OCI-LY7 (cell line): ENCODE measurements at regions not wholly inside any gene's neighbourhood (a gene's known extent, or its start where the extent isn't known, plus 50 kb on each side); places are given as distances from the start of the nearest gene placed in this dataset.

Source experiments
- BruUV-seq: library from RNA; stranded (reverse); fragments of 400-500 nt; replicated peaks from 2 replicates; lab custom pipeline; 2021; lab: Mats Ljungman, UMichigan
- CTCF ChIA-PET: fragments of 300-600 bp; sonication (Branson Sonifier 250); formaldehyde crosslinking; loops from one replicate; lab custom pipeline; 2022; ENCODE audit warnings: antibody characterized with exemption; ENCODE audit not compliant: unreplicated experiment; lab: Charles Lee
- POLR2A ChIA-PET: fragments of 300-600 bp; sonication (Branson Sonifier 250); formaldehyde crosslinking; loops from one replicate; lab custom pipeline; 2022; ENCODE audit warnings: antibody characterized with exemption; lab: Charles Lee
- DNase-seq: peaks from one replicate; pipeline ENCODE4 v3.0.0-alpha.2; 2015; ENCODE audit warnings: low spot score
- H2AFZ ChIP-seq: fragments of 200-600 bp; sonication (generic), shearing (Covaris generic); 2 replicates; pipeline ENCODE4 v1.6.1; 2014; ENCODE audit warnings: mild to moderate bottlenecking, antibody characterized with exemption, low read length, moderate library complexity
- H3K27ac ChIP-seq: fragments of 200-600 bp; sonication (generic); 2 replicates; pipeline ENCODE4 v1.5.1; 2014; ENCODE audit warnings: mixed run types, low read depth, mild to moderate bottlenecking, moderate library complexity, low read length, inconsistent platforms; ENCODE audit not compliant: poor library complexity, severe bottlenecking
- H3K36me3 ChIP-seq: fragments of 200-600 bp; sonication (generic); 2 replicates; pipeline ENCODE4 v1.6.1; 2014; ENCODE audit warnings: mild to moderate bottlenecking, antibody characterized with exemption, low read length, moderate library complexity, mixed read lengths; ENCODE audit not compliant: insufficient read depth
- H3K4me1 ChIP-seq: fragments of 200-600 bp; sonication (generic); 2 replicates; pipeline ENCODE4 v1.5.1; 2014; ENCODE audit warnings: mild to moderate bottlenecking, low read length; ENCODE audit not compliant: insufficient read depth, poor library complexity, severe bottlenecking
- H3K4me2 ChIP-seq: fragments of 200-600 bp; sonication (generic); 2 replicates; pipeline ENCODE4 v1.6.1; 2014; ENCODE audit warnings: mild to moderate bottlenecking, low read length
- H3K4me3 ChIP-seq: fragments of 200-600 bp; sonication (generic); 2 replicates; pipeline ENCODE4 v1.5.1; 2014; ENCODE audit warnings: mild to moderate bottlenecking, low read depth, low read length; ENCODE audit not compliant: poor library complexity, severe bottlenecking
- H3K79me2 ChIP-seq: fragments of 200-600 bp; sonication (generic); 2 replicates; pipeline ENCODE4 v1.6.1; 2016; ENCODE audit warnings: low read depth, mild to moderate bottlenecking, low read length, moderate library complexity, mixed read lengths; ENCODE audit not compliant: insufficient read depth
- H3K9me2 ChIP-seq: fragments of 200-600 bp; sonication (generic); 2 replicates; pipeline ENCODE4 v1.6.1; 2016; ENCODE audit warnings: mild to moderate bottlenecking, low read length, mixed read lengths; ENCODE audit not compliant: insufficient read depth
- H3K9me3 ChIP-seq: fragments of 200-600 bp; sonication (generic); 2 replicates; pipeline ENCODE4 v1.6.1; 2014; ENCODE audit warnings: mild to moderate bottlenecking, mixed run types, low read length, mixed read lengths
- H4K20me1 ChIP-seq: fragments of 200-600 bp; sonication (generic); 2 replicates; pipeline ENCODE4 v1.6.1; 2014; ENCODE audit warnings: mild to moderate bottlenecking, antibody characterized with exemption, low read length, moderate library complexity, mixed read lengths; ENCODE audit not compliant: insufficient read depth
- EZH2phosphoT487 ChIP-seq: fragments of 200-600 bp; sonication (generic); IDR thresholded peaks from 2 replicates; pipeline ENCODE4 v1.6.1; 2018; ENCODE audit warnings: low read depth, borderline replicate concordance, mild to moderate bottlenecking, mixed run types, antibody characterized with exemption, low read length, moderate library complexity, mixed read lengths
- intact Hi-C: fragments of 100-400 bp; cut with micrococcal nuclease; formaldehyde crosslinking; loops from one replicate; pipeline ENCODE4 v1.10.0; 2022; ENCODE audit not compliant: unreplicated experiment
- TF ChIP-seq, protein P1 (sequence below): fragments of 200-600 bp; sonication (generic); conservative IDR thresholded peaks from 2 replicates; pipeline ENCODE4 v1.5.1; 2014; ENCODE audit warnings: mild to moderate bottlenecking, antibody characterized with exemption, low read length, moderate library complexity, mixed read lengths

- Histone ChIP-seq H3K4me2 (peak overlapping the region; percentile 68), H3K4me3 (no peak overlapping the region), H3K36me3 (no peaks in the 10 kb centered on the region), H3K9me3 (no peaks in the 10 kb centered on the region), H2AFZ (peak overlapping the region; percentile 56; the same call in 1 of the 2 replicates), H4K20me1 (no peaks in the 10 kb centered on the region), H3K4me1 (peaks cover 100% of the 10 kb centered on the region), H3K9me2 (no peaks in the 10 kb centered on the region), H3K27ac (peak overlapping the region; percentile 61), H3K79me2 (no peaks in the 10 kb centered on the region)
- peak; percentile 8 for DNase-seq
- CTCF ChIA-PET = interaction anchor here (1.5 kb wide), 1 partner anchor 70 kb away, joined by 6 read pairs; no protein-coding TSS in a partner anchor
- intact Hi-C loops = no loop called here
- no peak for TF ChIP-seq EZH2phosphoT487
- TF ChIP-seq, protein P1, sequence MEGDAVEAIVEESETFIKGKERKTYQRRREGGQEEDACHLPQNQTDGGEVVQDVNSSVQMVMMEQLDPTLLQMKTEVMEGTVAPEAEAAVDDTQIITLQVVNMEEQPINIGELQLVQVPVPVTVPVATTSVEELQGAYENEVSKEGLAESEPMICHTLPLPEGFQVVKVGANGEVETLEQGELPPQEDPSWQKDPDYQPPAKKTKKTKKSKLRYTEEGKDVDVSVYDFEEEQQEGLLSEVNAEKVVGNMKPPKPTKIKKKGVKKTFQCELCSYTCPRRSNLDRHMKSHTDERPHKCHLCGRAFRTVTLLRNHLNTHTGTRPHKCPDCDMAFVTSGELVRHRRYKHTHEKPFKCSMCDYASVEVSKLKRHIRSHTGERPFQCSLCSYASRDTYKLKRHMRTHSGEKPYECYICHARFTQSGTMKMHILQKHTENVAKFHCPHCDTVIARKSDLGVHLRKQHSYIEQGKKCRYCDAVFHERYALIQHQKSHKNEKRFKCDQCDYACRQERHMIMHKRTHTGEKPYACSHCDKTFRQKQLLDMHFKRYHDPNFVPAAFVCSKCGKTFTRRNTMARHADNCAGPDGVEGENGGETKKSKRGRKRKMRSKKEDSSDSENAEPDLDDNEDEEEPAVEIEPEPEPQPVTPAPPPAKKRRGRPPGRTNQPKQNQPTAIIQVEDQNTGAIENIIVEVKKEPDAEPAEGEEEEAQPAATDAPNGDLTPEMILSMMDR = no peak
- BruUV-seq = no TSS peak
- POLR2A ChIA-PET = interaction anchor here (0.8 to 1.9 kb wide), 5 partner anchors 11 to 101 kb away, joined by 3 to 6 read pairs (median 4); no protein-coding TSS in a partner anchor
Observed at GRCh38 chr14:22485649-22486048, 103.4 kb downstream of the DAD1 start.

GRCh38 chr14:22485178-22485577 lies 103.8 kb downstream of the DAD1 start:
- no TSS peak for BruUV-seq
- intact Hi-C loops = no loop called here
- POLR2A ChIA-PET = interaction anchor here (0.6 to 1.9 kb wide), 7 partner anchors 9 to 101 kb away, joined by 3 to 6 read pairs (median 4); no protein-coding TSS in a partner anchor

More at GRCh38 chr14:22485178-22485577, 103.8 kb downstream of the DAD1 start:
- TF ChIP-seq, protein P1 = no peak
- no peak for TF ChIP-seq EZH2phosphoT487
- Histone ChIP-seq H3K27ac (peak overlapping the region; percentile 61), H3K9me3 (no peaks in the 10 kb centered on the region), H3K4me2 (peak overlapping the region; percentile 68), H4K20me1 (no peaks in the 10 kb centered on the region), H2AFZ (peak overlapping the region; percentile 56; the same call in 1 of the 2 replicates), H3K9me2 (no peaks in the 10 kb centered on the region), H3K4me3 (no peak overlapping the region), H3K36me3 (no peaks in the 10 kb centered on the region), H3K4me1 (peaks cover 100% of the 10 kb centered on the region), H3K79me2 (peaks cover 3% of the 10 kb centered on the region; the same call in 1 of the 2 replicates)
- CTCF ChIA-PET = interaction anchor here (0.6 to 1.5 kb wide), 2 partner anchors 71 to 571 kb away, joined by 4 to 6 read pairs; no protein-coding TSS in a partner anchor
- no peak for DNase-seq
